Colonic mucosa (tissue), 4 donors: ENCODE measurements at regions not wholly inside any gene's neighbourhood (a gene's known extent, or its start where the extent isn't known, plus 50 kb on each side); places are given as distances from the start of the nearest gene placed in this dataset.
"Not testable (repeated sequence)": the region's sequence is repeated elsewhere in the genome, so short reads cannot be mapped to it uniquely, and the experiment has no call there.

Experiments used
- DNase-seq: peaks from one replicate; pipeline ENCODE4 v3.0.0-alpha.2; 2020
- H3K27ac ChIP-seq: fragments of 200-600 bp; one replicate; pipeline ENCODE4 v1.8.0; 2021
- H3K27me3 ChIP-seq: fragments of 200-600 bp; one replicate; pipeline ENCODE4 v1.8.0; 2021
- H3K36me3 ChIP-seq: fragments of 200-600 bp; one replicate; pipeline ENCODE4 v1.8.0; 2021
- H3K4me1 ChIP-seq: fragments of 200-600 bp; one replicate; pipeline ENCODE4 v1.8.0; 2021; ENCODE audit warnings: mild to moderate bottlenecking
- H3K4me3 ChIP-seq: fragments of 200-600 bp; one replicate; pipeline ENCODE4 v1.8.0; 2021
- H3K9ac ChIP-seq, 2 donors: one replicate each; pipeline ENCODE4 v1.7.0; 2013; ENCODE audit warnings: control low read depth in 2 of 2, low read depth in 2 of 2, low read length in 2 of 2
- H3K9me3 ChIP-seq: fragments of 200-600 bp; one replicate; pipeline ENCODE4 v1.8.0; 2021
- CTCF ChIP-seq: fragments of 200-600 bp; IDR thresholded peaks from one replicate; pipeline ENCODE4 v1.8.0; 2022; ENCODE audit warnings: antibody characterized with exemption, mild to moderate bottlenecking
- intact Hi-C: fragments of 100-400 bp; cut with DNase I; formaldehyde crosslinking; loops from one replicate; pipeline ENCODE4 v1.14.1; 2022
- donor health status: healthy.
- donor health status: DM: no; HTN: no; CAD: no.
- donor health status: DM: no; HTN: no; CAD: no.

GRCh38 chr1:87989346-87989745, 660.7 kb downstream of the LMO4 start:
- no peak overlapping the region for H3K4me3 ChIP-seq
- no peaks in the 10 kb centered on the region for H3K27me3 ChIP-seq
- no peaks in the 10 kb centered on the region for H3K9me3 ChIP-seq
- no peaks in the 10 kb centered on the region for H3K4me1 ChIP-seq
- H3K9ac ChIP-seq: no peak overlapping the region
- no peak for TF ChIP-seq CTCF
- intact Hi-C loops: no loop called here
- no peaks in the 10 kb centered on the region for H3K36me3 ChIP-seq
- no peak for DNase-seq
- no peak overlapping the region for H3K27ac ChIP-seq

DNA sequence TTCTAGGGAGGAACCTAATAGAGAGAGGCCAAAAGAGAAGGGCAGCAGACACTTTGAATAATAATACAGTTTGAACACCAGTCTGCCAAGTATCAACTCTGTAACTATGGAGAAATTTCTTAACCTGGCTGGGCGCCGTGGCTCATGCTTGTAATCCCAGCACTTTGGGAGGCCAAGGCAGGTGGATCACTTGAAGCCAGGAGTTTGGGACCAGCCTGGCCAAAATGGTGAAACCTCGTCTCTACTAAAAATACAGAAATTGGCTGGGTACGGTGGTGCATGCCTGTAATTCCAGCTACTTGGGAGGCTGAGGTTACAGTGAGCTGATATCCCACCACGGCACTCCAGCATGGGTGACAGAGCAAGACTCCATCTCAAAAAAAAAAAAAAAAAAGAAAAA, 663.9 kb downstream of the LMO4 start:
- intact Hi-C loops, H3K27me3 ChIP-seq, H3K4me1 ChIP-seq, H3K4me3 ChIP-seq, H3K27ac ChIP-seq, H3K36me3 ChIP-seq, H3K9me3 ChIP-seq, DNase-seq, H3K9ac ChIP-seq: not testable (repeated sequence)

DNA sequence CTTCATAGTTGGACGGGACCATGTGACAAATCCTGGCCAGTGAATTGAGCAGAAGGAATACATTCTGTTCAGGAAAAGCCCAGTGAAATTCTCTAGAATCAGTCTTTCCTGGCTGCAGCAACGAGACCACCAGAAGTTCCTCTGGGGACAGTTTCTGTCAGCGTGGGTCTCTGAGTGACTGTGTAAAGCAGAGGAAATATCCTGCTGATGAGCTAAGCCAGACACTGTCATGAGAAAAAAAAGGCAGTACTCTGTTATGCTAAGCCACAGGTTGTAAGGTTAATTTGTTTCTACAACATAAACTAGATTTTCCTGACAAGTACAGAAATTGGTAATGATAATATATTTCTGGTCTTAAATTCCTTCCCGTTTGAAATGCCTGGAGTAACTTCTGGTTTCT, 664.4 kb downstream of the LMO4 start:
- H3K4me3 ChIP-seq: no peak overlapping the region
- no peak overlapping the region for H3K27ac ChIP-seq
- no peaks in the 10 kb centered on the region for H3K9me3 ChIP-seq
- no peaks in the 10 kb centered on the region for H3K27me3 ChIP-seq
- no peaks in the 10 kb centered on the region for H3K36me3 ChIP-seq
- no peak for TF ChIP-seq CTCF
- no peak for DNase-seq
- no peaks in the 10 kb centered on the region for H3K4me1 ChIP-seq
- intact Hi-C loops: no loop called here
- no peak overlapping the region for H3K9ac ChIP-seq

DNA sequence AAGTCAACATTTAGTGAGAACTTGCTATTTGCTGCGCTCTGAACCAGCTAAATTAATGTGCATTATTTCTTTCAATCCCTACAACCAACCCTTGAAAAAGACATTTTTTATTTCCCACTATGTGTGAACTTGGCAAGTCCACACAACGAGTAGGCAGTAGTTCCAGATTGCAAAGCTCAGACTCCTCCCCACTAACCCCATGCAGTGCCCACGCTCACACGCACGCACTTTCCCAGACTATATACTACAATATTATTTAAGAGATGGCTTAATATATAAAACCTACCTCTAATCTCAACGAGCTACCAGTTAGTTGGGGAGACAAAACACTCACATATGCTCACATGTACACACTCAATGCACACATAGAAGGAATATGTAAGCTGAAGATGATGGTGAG, 671.2 kb downstream of the LMO4 start:
- no peak for DNase-seq
- H3K27ac ChIP-seq: no peak overlapping the region
- intact Hi-C loops: no loop called here
- no peak overlapping the region for H3K9ac ChIP-seq
- H3K9me3 ChIP-seq: no peaks in the 10 kb centered on the region
- H3K4me3 ChIP-seq: no peak overlapping the region
- H3K36me3 ChIP-seq: no peaks in the 10 kb centered on the region
- no peaks in the 10 kb centered on the region for H3K4me1 ChIP-seq
- TF ChIP-seq CTCF: no peak
- H3K27me3 ChIP-seq: no peaks in the 10 kb centered on the region

- no peak overlapping the region for H3K27ac ChIP-seq
- no peaks in the 10 kb centered on the region for H3K4me1 ChIP-seq
- H3K9me3 ChIP-seq: no peaks in the 10 kb centered on the region
- no peak overlapping the region for H3K9ac ChIP-seq
- H3K4me3 ChIP-seq: no peak overlapping the region
- no peaks in the 10 kb centered on the region for H3K36me3 ChIP-seq
- no peaks in the 10 kb centered on the region for H3K27me3 ChIP-seq
- no peak for DNase-seq
- intact Hi-C loops: no loop called here
- no peak for TF ChIP-seq CTCF
Measured at GRCh38 chr1:88001460-88001859, 672.8 kb downstream of the LMO4 start.

DNA sequence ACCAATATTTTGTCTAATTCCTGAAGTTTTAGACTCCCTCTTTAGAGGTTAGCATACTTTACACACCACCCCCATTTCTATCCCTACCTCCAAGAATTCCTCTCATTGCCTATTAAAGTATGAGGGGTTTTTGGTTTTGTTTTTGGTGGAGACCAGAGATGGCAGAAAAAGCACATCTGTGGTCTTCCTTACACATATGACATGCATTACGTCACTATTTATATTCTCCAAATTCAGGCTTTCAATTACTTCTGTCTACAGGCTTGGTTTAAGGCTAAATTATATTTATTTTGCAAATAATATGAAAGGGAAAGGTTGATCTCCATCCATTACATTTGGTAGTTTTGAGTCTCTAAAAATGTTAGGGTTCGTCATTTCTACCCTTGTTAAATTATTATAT, 674.6 kb downstream of the LMO4 start:
- H3K9me3 ChIP-seq: no peaks in the 10 kb centered on the region
- no peaks in the 10 kb centered on the region for H3K4me1 ChIP-seq
- no peak overlapping the region for H3K9ac ChIP-seq
- H3K36me3 ChIP-seq: no peaks in the 10 kb centered on the region
- DNase-seq: no peak
- no peaks in the 10 kb centered on the region for H3K27me3 ChIP-seq
- TF ChIP-seq CTCF: no peak
- H3K27ac ChIP-seq: no peak overlapping the region
- intact Hi-C loops: no loop called here
- no peak overlapping the region for H3K4me3 ChIP-seq
